ENCODE measurements at regions not wholly inside any gene's neighbourhood (a gene's known extent, or its start where the extent isn't known, plus 50 kb on each side); places are given as distances from the start of the nearest gene placed in this dataset.

DNA sequence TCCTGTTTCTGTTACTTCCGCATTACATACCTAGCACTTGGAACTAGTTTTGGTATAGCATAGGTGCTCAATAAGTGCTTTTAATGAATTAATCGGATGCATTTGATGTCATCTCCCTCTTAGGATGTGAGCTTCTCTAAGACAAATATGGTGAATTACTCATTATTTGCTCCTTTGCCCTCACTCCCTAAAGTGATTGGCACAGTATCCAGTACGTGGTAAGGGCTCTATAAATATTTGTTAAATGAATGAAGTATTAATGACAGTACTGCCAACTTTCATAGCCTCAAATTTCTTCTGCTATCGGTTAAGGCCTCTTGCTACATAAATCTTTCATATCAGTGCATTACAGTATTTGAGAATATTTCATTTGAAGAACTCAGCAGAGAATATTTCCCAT is 75.9 kb upstream of the ARID5B start:
- ATAC-seq (ENCODE audit: low read depth) (no peak), DNase-seq (no peak)
- no peak overlapping the region for H3K27ac ChIP-seq (ENCODE audit: insufficient read depth, low read length)
- H3K23ac ChIP-seq (ENCODE audit: low read depth, low read length) = no peak overlapping the region
- no peak overlapping the region for H3K18ac ChIP-seq (ENCODE audit: low read depth, low read length)
- intact Hi-C loops (cut with micrococcal nuclease) (loop anchor here (5.0 kb wide), 1 partner anchor 63 kb away; no protein-coding TSS in a partner anchor), in situ Hi-C loops (cut with MboI; ENCODE audit: low sequenced_read_pairs) (no loop called here), dilution Hi-C loops (cut with HindIII; ENCODE audit: low sequenced_read_pairs, unreplicated experiment) (no loop called here)
- no peak overlapping the region for H3K9ac ChIP-seq (ENCODE audit: low read depth, low read length)
- no peaks in the 10 kb centered on the region for H3K9me3 ChIP-seq (ENCODE audit: control insufficient read depth, insufficient read depth, low read length)
- H2AK9ac ChIP-seq (replicated peaks; ENCODE audit: low read depth, low read length, poor library complexity) = no peak overlapping the region
- H2BK5ac ChIP-seq (ENCODE audit: low read depth, low read length, poor library complexity, severe bottlenecking) = no peak overlapping the region
- H4K8ac ChIP-seq (ENCODE audit: low read depth in 2 of 2, low read length in 2 of 2) = no peak overlapping the region
- TF ChIP-seq, protein P1, sequence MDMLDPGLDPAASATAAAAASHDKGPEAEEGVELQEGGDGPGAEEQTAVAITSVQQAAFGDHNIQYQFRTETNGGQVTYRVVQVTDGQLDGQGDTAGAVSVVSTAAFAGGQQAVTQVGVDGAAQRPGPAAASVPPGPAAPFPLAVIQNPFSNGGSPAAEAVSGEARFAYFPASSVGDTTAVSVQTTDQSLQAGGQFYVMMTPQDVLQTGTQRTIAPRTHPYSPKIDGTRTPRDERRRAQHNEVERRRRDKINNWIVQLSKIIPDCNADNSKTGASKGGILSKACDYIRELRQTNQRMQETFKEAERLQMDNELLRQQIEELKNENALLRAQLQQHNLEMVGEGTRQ (IDR thresholded peaks at IDR 0.05; ENCODE audit: low read depth, low read length) = no peak
- no peak for TF ChIP-seq MXI1 (IDR thresholded peaks at IDR 0.05; ENCODE audit: borderline replicate concordance, low read depth, low read length)
- TF ChIP-seq RFX5 (IDR thresholded peaks at IDR 0.05; ENCODE audit: low read depth, low read length) = no peak
- TF ChIP-seq, protein P2, sequence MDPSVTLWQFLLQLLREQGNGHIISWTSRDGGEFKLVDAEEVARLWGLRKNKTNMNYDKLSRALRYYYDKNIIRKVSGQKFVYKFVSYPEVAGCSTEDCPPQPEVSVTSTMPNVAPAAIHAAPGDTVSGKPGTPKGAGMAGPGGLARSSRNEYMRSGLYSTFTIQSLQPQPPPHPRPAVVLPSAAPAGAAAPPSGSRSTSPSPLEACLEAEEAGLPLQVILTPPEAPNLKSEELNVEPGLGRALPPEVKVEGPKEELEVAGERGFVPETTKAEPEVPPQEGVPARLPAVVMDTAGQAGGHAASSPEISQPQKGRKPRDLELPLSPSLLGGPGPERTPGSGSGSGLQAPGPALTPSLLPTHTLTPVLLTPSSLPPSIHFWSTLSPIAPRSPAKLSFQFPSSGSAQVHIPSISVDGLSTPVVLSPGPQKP (IDR thresholded peaks at IDR 0.05; ENCODE audit: borderline replicate concordance, low read depth, low read length) = no peak
- TF ChIP-seq NFE2L2 (IDR thresholded peaks at IDR 0.05; ENCODE audit: low read depth, low read length) = no peak
- no peak overlapping the region for H3K14ac ChIP-seq (replicated peaks; ENCODE audit: low read depth, low read length)
- no peak overlapping the region for H2BK15ac ChIP-seq (ENCODE audit: low read depth, low read length)
- peaks cover 7% of the 10 kb centered on the region for H3K9me1 ChIP-seq (ENCODE audit: insufficient read depth, low read length)
- no peaks in the 10 kb centered on the region for H3K27me3 ChIP-seq (ENCODE audit: control insufficient read depth, insufficient read depth, low read length)
- no peak overlapping the region for H3K4me2 ChIP-seq (ENCODE audit: low read depth, low read length)
- no peak overlapping the region for H2BK120ac ChIP-seq (ENCODE audit: low read depth, low read length)
- ChIA-PET CTCF (interaction anchor here (0.6 kb wide), 1 partner anchor 61 kb away, joined by 3 read pairs; no protein-coding TSS in a partner anchor), POLR2A (ENCODE audit: unreplicated experiment) (no interaction called here)
- H3K36me3 ChIP-seq (ENCODE audit: control insufficient read depth, insufficient read depth, low read length) = no peaks in the 10 kb centered on the region
- no peaks in the 10 kb centered on the region for H4K20me1 ChIP-seq (ENCODE audit: insufficient read depth, low read length)
- peaks cover 2% of the 10 kb centered on the region for H3K4me1 ChIP-seq (ENCODE audit: control insufficient read depth, insufficient read depth, low read length)
- H3K56ac ChIP-seq (ENCODE audit: extremely low read depth, insufficient read depth, low read length) = no peak overlapping the region
- BruUV-seq (replicated peaks) = no TSS peak
- H3K4ac ChIP-seq (ENCODE audit: low read depth, low read length) = no peak overlapping the region
- H2AK5ac ChIP-seq (ENCODE audit: low read depth, low read length) = no peak overlapping the region
- no peak overlapping the region for H4K5ac ChIP-seq (ENCODE audit: low read depth, low read length)
- H2BK20ac ChIP-seq (ENCODE audit: low read depth, low read length) = no peak overlapping the region
- H2AFZ ChIP-seq (replicated peaks; ENCODE audit: low read length, poor library complexity) = no peak overlapping the region
- no peak overlapping the region for H3K4me3 ChIP-seq (ENCODE audit: insufficient read depth, low read depth, low read length)
- H4K91ac ChIP-seq (ENCODE audit: insufficient read depth, low read depth, low read length) = no peak overlapping the region
- H3K79me1 ChIP-seq (ENCODE audit: low read depth in 1 of 2, low read length in 2 of 2) = no peaks in the 10 kb centered on the region
- no CpG with 5 or more reads among the region's 4 CpGs for WGBS, 2 experiments (ENCODE audit: extremely low coverage in 2 of 2, insufficient read length in 1 of 2)
